ENCODE measurements at regions not wholly inside any gene's neighbourhood (a gene's known extent, or its start where the extent isn't known, plus 50 kb on each side); places are given as distances from the start of the nearest gene placed in this dataset.
"Not testable (repeated sequence)": the region's sequence is repeated elsewhere in the genome, so short reads cannot be mapped to it uniquely, and the experiment has no call there.

DNA sequence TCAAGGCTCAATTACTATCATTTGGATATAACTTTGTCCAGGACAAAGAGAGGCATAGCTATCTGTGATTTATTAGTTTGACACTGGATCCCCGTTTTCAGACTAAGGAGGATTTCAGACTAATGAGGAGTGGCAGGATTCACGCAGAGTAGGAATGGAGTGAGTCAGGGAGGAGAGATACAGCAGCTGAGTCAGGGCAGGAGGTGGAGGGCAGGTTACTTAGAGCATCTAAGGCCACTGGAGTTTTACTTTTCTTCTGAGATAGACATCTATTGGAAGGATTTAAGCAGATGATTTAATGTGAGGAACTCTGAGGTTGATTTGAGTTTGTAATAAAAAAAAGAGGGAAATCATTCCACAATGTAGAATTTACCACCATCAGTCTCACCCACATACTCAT is 110.6 kb downstream of the RPIA start:
- not testable (repeated sequence) for DNase-seq (ENCODE audit: low spot score)

DNA sequence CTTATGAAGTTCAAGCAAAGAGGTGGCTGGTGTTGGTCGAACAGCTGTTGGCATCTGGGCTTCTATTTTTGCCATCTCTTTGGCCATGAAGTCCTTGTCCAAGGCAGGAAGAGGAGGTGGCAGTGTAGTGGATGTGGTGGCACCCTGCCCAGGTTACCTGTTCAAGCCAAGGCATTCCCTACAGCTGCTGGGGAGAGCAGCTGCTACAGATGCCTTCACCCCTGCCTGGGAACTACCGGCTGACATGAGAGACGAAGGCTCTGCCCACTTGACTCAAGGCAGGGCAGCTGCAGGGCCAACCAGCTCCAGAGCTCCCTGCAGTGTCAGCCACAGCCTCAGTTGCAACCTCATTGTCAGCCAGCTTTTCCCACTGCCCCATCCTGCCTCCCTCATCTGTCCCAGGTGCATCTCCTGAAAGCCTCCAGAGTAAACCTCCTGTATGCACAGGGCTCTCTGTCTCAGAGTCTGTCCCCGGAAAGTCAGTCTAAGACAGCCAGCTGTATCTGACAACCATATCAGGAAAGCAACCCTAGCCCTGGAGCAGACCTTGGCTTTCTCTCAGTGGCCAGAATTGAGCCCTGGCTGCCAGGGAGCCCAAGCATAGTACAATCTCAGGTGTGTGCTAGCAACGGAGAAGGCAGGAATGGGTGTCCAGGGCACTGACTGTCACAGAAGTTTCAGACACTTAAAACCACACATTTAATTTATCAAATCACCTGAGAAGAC is 115.9 kb downstream of the RPIA start:
- DNase-seq (ENCODE audit: low spot score): no peak

DNA sequence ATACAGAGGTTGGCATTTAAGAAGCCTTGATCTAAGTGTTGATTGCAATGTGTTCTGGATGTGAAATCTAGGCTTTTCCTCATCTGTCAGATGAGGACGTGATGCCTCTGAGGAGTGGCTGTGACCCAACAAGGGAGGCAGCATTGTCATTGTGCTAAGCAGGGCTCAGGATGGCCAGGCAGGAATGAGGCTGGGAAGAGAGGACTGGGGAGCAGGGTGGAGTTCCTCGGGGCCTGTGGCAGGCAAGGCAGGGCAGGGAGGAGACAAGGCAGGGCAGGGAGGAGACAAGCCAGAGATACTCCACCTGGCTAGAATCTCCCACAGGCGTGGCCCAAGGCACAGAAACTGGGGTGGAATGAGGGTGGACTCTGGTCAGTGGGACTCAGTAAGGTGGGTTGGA is 116.6 kb downstream of the RPIA start:
- no peak for DNase-seq (ENCODE audit: low spot score)

DNA sequence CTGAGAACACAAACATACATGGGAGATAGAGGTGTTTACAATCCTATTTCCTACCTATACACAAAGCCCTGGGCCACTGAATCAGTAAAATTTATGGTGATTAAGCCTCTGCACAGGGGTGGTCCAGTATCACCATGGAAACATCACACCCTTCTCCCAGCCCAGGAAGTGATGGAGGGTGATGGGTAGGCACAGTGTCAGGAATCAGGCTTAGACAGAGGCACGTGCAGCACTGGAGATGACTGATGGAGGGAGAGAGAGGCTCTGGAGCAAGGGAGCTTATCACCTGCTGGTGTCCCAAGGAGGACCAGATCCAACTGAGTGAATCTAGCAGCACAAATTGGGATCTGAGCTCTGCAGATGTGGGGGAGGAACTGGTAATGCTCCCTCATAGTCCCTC is 117.2 kb downstream of the RPIA start:
- DNase-seq (ENCODE audit: low spot score): no peak

DNA sequence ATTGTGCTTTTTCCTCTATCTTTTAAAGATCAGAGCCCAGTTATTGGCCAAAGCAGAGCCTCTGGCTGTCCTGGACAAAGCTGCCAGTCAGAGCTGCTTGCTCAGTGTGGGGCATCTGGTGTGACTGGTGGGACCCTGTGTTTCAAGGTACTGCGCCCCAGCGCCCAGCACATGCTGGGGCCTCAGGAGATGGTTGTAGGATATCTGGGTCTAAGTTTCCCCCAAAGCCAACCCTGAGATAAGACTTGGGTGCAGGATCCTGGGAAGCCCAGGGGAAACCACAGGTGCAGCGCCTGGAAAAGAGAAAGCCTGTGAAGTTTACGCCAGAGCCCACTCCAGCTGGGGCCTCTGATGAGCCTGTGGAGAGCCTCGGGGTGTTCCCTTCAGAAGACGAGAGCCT is 117.7 kb downstream of the RPIA start:
- no peak for DNase-seq (ENCODE audit: low spot score)

DNA sequence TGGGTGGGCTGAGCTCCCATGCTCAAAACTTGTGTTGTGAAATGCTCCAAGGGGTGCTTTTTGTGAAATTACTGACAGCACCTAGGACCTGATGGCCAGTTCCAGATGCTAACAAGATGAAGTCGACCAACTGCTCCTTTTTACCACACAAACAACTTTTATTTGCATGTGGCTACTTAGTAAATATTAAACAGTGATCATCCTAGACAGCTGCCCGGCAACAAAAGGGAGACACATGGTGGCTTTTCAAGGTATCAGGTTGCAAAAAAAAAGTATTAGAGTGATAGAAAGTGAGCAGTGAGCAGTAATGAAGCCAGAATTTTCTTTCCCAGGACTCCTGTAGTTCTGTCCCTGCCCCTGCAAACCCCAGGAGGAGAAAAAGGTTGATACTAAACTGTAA is 118.5 kb downstream of the RPIA start:
- DNase-seq (ENCODE audit: low spot score): no peak

DNA sequence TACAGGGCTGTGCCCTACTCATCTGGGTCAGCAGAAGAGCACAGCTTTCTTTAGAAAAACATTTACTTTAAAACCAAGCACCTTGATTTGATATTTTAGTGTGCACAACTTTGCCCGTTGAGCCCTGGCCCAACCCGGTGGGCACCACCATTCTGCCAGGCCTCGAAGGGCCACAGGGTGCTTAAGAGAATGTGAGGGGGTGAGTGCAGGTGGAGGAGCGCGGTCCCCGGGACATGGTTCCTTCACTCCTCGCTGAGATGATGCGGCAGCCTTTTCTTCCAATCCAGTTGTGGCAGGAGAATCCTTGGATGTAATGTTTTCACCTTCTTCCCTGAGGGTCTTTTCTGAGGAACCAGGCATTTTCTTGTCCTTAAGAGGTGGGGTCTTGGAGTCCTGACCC is 119.0 kb downstream of the RPIA start:
- DNase-seq (ENCODE audit: low spot score): no peak

DNA sequence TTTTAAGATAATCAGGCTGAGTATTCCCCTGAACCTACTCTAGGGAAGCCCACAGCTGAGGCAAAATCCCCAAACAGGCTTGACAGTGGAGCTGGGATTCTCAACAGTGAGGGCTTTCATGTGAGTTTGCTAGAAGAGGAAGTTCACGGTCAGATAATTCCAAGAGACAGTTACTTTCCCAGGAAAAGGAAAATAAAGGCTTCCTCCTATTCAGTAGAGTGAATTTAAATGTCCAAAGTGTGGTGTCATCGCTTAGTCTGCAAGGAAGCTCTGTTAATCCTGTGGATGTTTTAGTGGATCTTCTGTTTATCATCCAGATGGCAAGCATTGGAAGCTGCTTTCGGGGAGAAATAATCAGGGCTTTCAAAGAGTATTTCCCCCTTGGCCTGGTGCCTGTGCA is 119.8 kb downstream of the RPIA start:
- DNase-seq (ENCODE audit: low spot score): peak; percentile 13

DNA sequence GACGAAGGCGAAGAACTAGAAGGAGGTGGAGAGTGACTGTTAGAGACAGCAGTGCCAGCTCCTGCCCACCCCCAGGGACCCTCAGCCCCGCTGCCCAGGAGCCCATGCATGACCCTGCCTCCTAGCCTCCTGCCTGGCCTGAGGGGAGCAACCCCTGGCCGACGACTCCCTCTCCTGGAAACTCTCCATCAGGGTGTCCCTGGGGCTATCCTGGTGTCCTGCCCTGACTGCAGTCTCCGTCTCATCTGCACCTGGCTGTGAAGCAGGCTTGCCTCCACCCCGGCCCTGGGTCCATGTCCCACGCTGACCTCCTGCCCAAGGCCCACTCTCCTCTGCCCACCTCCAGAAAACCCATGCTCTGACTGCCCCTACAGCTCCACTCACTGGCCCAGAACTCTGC is 120.2 kb downstream of the RPIA start:
- no peak for DNase-seq (ENCODE audit: low spot score)

DNA sequence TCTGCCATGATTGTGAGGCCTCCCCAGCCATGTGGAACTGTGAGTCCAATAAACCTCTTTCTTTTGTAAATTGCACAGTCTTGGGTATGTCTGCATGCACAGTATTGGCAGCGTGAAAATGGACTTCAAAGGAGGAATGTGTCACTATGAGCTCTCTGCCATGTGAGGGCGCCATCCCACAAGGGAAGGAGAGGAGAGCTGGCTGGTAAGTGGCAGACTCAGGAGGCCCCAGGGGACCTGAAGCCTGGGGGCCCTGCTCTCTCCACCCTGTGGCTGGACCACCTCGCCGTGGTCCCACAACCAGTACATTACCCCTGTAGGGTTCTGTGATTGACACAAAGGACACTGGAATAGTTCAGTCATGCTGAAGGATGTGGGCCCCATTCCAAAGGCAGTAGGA is 122.1 kb downstream of the RPIA start:
- DNase-seq (ENCODE audit: low spot score): no peak

DNA sequence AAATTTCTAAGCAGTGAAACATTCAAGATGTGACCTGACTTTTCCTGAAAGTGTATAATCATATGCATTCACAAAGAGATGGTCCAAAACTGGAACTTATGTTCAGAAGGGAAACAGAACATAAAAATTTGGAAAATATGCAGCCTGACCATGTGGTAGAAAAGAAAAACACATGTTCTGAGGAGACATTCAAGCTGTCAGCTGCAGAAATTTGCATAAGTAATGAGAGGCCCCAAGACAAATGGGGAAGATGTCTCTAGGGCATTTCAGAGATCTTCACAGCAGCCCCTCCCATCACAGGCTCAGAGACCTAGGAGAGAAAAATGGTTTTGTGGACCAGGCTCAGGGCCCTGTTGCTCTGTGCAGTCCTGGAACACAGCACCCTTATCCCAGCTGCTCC is 123.8 kb downstream of the RPIA start:
- DNase-seq (ENCODE audit: low spot score): no peak

DNA sequence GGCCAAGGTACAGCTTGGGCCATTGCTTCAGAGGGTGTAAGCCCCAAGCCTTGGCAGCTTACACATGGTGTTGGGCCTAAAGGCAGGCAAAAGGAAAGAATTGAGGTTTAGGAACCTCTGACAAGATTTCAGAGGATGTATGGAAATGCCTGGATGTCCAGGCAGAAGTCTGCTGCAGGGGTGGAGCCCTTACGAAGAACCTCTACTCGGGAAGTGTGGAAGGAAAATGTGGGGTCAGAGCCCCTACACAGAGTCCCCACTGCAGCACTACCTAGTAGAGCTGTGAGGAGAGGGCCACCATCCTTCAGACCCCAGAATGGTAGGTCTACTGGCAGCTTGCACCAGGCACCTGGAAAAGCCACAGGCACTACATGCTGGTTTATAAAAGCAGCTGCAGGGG is 124.2 kb downstream of the RPIA start:
- DNase-seq (ENCODE audit: low spot score): no peak

DNA sequence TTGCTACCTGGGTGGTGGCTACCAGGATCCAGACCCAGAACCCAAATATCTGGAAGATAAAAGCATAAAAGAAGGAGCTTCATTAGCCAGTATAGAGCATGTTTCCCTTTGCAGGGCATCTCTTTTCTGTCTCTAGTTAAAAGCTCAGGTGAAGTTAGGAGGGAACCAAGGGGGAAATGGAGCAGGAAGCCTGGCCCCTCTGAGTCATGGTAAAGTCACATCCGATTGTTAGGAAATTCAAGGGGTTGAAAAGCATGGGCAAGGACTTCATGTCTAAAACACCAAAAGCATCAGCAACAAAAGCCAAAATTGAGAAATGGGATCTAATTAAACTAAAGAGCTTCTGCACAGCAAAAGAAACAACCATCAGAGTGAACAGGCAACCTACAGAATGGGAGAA is 126.9 kb downstream of the RPIA start:
- no peak for DNase-seq (ENCODE audit: low spot score)

DNA sequence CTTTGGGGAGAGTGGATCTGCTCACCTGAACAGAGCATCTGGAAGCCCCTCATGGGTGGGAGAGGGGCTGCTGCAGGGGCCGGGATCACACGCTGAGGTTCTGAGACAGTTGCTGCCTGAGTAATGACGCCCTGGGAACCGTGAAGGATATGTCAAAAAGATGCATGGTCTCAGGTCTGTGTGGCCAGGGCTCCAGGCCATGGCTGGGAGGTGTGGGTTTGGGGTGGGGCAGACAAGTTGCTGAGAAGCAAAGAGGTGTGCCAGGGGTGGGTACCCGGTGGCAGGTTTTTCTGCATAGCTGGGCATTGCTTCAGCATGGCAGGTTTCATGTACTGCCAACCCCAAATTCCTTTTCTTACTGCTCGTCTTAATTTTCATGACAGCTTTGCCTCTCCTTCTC is 133.5 kb downstream of the RPIA start:
- no peak for DNase-seq (ENCODE audit: low spot score)

DNA sequence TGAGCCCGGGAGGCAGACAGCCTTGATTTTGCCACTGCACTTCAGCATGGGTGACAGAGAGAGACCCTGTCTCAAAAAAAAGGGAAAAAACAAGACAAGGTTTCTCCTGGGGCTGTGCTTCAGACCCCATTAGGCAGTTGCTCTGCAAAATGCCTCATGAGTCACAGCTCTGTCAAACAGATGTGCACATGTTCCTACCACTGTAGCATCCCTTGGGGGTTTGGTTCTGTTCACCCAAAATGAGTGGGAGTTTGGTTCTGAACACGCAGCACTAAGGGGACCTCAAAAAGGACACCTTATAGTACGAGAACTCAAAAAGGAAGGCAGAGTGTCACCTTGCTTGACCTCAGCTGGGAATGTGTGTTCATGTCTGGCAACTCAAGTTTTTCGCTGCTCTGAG is 134.9 kb downstream of the RPIA start:
- DNase-seq (ENCODE audit: low spot score): no peak

DNA sequence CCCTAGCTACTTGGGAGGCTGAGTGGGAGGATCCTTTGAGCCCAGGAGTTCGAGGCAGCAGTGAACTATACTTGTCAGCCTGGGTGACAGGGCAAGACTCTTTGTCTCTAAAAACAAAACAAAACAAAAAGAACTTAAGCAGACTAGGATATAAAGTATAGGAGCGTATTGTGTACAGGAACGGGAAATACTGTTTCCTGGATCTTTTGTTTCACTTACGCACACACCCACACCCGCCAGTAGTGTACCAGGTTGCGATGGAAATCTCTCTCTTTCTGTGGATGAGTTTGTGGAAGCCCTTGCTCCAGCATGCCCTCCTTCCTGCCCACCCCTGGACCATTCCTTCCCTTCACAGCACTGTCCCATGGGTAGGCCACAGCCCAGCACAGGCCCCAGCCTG is 136.3 kb downstream of the RPIA start:
- no peak for DNase-seq (ENCODE audit: low spot score)

DNA sequence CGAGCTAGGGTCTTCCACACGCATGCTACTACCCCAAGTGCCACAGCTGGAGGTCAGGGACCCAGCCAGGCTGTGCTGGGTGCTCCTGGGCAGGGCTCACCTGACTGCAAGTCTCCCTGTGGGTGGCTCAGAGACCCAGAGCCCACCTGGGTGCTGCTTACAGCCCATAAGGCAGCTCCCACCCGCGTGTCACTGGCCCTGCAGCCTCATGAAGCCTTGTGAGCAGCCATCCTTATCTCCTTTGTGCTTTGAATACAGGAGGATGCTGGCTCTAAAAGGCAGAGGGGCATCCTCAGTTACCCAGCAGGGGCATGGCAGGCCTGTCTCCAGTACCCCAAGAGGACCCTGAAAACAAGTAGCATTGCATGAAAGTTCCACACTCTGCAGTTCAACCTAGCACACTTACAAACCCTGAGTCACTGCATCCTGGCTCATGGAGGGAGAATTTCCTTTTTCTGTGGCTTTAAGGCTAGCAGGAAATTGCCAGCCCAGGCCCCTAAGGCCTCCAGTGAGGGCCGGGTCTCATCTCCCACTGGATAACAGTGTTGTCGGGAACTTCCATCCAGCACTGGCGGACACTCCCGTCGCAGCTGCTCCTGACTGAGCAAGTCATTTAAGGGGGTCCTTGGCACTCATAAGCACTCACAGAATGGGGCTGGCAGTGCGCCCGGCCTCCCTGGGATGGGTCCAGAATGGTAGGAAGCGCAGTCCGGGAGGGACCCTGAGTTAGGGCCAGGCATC is 137.1 kb downstream of the RPIA start:
- DNase-seq (ENCODE audit: low spot score): peak; percentile 3

DNA sequence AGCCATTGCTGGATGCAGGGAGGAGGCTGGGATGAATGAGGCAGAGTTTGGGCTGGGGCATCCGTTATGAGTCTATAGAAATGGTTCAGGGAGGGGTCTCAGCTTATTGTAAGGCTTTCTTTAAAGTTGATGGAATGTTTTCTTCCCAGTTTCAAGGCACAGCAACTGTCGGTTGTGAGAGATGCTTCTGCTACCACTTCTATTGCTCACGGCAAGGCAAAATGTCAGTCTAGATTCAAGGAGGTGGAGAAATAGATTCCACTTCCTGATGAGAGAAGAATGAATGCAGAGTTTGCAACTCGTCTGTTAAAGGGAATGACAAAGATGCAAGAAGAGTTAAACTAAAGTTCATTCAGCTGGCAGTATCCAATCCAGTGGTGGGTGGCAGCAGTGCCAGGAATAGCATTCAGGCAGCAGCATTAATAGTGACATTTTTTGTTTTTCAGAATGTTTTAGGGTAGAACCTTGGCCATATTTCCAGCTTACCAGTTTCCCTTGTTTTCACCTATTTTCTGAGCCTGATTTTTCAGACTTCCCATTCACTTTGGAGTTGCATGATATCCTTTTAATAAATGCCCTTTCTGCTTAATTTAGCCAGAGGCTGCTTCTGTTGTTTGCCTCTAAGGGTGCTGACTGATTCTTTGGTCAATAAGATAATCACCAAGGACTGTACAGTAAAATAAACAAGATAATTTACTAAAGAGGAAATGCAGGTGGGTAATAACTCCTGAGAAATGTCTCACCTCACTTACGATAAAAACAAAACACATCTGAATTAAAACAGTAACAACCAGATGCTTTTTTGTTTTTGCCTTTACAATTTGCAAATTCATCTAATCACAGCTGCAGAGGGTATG is 138.4 kb downstream of the RPIA start:
- no peak for DNase-seq (ENCODE audit: low spot score)

DNA sequence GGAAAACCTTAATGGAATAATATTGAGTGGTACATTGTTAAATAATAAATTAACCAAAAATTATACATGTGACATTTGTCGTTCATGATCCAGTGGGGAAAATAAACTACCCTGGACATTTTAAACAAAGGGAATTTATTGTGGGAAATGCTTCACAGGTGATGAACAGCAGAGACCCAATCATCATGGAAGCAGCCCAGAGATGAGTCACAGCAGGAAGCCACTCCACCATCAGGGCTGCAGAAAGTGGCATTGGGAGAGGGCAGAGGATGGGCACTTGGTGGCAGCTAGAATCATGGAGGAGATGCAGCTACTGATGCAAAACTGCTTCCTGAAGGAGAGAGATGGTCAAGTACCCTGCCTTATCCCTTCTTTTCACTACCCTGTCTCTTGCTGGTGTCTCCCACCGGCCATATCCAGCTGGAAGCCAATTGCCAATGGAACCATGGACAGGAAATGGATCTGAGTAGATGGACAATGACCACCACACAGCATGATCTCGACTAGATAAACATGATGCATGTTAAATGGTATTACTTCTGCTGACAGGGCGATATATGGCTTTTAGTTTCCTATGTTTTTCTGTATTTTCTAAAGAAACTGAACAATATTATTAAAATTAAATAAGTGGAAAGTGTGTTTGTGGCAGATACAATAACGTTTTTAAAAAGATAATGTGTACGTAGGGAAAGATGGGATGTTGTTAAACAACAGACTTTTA is 139.8 kb downstream of the RPIA start:
- no peak for DNase-seq (ENCODE audit: low spot score)

DNA sequence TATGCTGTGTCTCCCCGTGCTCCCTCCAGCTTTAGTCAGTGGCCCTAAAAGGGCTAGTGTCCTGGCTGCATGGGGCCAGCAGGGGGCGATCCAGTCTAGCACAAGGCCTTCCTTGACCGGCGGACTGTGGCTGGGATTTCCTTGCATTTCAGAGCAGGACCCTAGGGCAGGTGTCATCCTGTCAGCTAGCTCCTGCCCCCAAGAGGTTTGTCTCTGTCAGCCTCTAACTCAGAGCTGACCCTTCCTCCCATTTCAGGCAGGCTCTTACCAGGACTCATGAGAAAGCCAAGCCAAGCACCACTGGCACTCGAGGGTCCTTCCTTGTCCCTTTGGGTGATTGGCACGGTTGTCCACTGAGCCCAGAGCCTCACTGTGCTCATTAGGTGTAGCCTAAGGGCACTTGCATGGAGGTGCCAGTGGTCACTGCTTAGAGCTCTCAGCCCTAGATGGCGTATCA is 140.3 kb downstream of the RPIA start:
- DNase-seq (ENCODE audit: low spot score): peak; percentile 27

DNA sequence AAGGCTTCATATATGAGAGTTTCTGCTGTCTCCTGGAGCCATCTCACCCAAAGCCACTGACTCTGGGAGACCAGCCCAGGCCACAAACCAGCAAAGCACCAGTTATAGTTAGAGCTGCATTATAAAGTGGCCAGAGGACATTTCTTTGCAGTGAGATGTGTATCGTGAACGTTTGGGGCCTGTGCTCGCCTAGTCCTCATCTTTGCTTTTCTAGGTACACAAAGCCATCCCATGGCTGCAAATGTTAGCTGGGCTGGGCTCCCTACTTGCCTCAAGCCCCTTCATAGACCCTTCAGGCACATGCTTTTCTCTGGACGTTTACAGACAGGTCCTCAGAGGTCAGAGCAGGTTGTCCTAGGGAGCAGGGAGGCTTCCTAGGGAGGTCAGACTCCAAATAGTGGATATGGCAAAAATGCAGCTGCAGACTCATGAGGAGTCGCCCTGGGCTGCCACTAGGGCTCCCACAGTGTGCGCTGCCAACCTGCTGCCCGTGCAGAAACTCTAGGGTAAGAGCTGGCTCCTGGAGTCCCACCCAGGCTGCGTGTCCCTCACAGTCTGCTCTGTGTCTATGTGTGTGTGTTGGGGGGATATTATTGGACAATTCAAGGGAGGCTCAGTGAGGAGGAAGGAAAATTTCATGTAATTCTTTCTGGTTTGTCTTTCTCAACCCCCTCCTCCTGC is 141.0 kb downstream of the RPIA start:
- no peak for DNase-seq (ENCODE audit: low spot score)

DNA sequence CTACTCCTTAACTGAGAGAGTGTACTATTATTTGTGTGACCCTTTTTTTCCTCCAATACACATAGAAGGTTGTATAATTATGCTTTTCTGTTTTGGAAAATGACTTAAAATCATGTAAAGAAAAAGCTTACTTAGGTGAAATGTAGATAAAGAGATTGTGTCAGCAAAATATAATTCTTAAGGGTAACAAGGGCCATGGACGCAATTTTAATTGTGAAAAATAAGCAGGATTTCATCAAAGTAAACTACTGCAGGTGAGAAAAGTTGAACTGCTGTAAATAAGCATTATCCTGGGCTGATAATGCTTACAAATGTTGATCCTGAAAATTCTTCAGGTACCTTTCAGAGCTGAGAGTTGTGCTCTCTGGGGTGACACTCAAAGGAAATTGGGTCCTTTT is 141.5 kb downstream of the RPIA start:
- no peak for DNase-seq (ENCODE audit: low spot score)
